HEK293T (cell line): ENCODE measurements at regions not wholly inside any gene's neighbourhood (a gene's known extent, or its start where the extent isn't known, plus 50 kb on each side); places are given as distances from the start of the nearest gene placed in this dataset.
A peak's percentile ranks its signal among the peaks of the same experiment; 100 is the strongest.

ENCODE experiments used
- CTCF ChIA-PET: fragments of 350-600 bp; formaldehyde crosslinking; extraction: SDS; loops from one replicate; lab custom pipeline; 2021; ENCODE audit warnings: antibody characterized with exemption, inconsistent platforms; lab: Yijun Ruan, JAX
- POLR2A ChIA-PET: fragments of 350-600 bp; formaldehyde crosslinking; extraction: SDS; loops from one replicate; lab custom pipeline; 2020; ENCODE audit warnings: antibody characterized with exemption, inconsistent platforms; lab: Yijun Ruan, JAX
- DNase-seq: peaks from one replicate; pipeline ENCODE4 v3.0.0; 2012; ENCODE audit warnings: mixed read lengths; ENCODE audit errors: extremely low spot score
- ARNT ChIP-seq: fragments of 450-650 bp; IDR thresholded peaks from 2 replicates; pipeline ENCODE4 v1.6.1; 2017; ENCODE audit warnings: mild to moderate bottlenecking
- BHLHE40 ChIP-seq: fragments of 450-650 bp; IDR thresholded peaks from 2 replicates; pipeline ENCODE4 v1.6.1; 2016; ENCODE audit warnings: mild to moderate bottlenecking, moderate library complexity, borderline replicate concordance
- CTBP1 ChIP-seq: fragments of 450-650 bp; IDR thresholded peaks from 2 replicates; pipeline ENCODE4 v1.6.1; 2016; ENCODE audit warnings: borderline replicate concordance
- ELF4 ChIP-seq: fragments of 450-650 bp; IDR thresholded peaks from 2 replicates; pipeline ENCODE4 v1.6.1; 2017; ENCODE audit warnings: antibody characterized with exemption
- FOXA1 ChIP-seq: fragments of 450-650 bp; IDR thresholded peaks from 2 replicates; pipeline ENCODE4 v1.6.1; 2016; ENCODE audit warnings: mild to moderate bottlenecking
- FOXK2 ChIP-seq: fragments of 450-650 bp; IDR thresholded peaks from 2 replicates; pipeline ENCODE4 v1.6.1; 2016; ENCODE audit warnings: mild to moderate bottlenecking
- FOXM1 ChIP-seq: fragments of 450-650 bp; IDR thresholded peaks from 2 replicates; pipeline ENCODE4 v1.6.1; 2017; ENCODE audit warnings: mild to moderate bottlenecking, borderline replicate concordance
- HDGF ChIP-seq: fragments of 450-650 bp; IDR thresholded peaks from 2 replicates; pipeline ENCODE4 v1.6.1; 2017; ENCODE audit warnings: antibody characterized with exemption, borderline replicate concordance
- L3MBTL2 ChIP-seq: fragments of 450-650 bp; conservative IDR thresholded peaks from 2 replicates; pipeline ENCODE4 v1.6.1; 2016; ENCODE audit warnings: mild to moderate bottlenecking
- LEF1 ChIP-seq: fragments of 450-650 bp; IDR thresholded peaks from 2 replicates; pipeline ENCODE4 v1.6.1; 2017; ENCODE audit warnings: mild to moderate bottlenecking, borderline replicate concordance
- NFRKB ChIP-seq: fragments of 450-650 bp; IDR thresholded peaks from 2 replicates; pipeline ENCODE4 v1.6.1; 2016; ENCODE audit warnings: mild to moderate bottlenecking, moderate library complexity
- SP1 ChIP-seq: fragments of 450-650 bp; IDR thresholded peaks from 2 replicates; pipeline ENCODE4 v1.6.1; 2017
- SUZ12 ChIP-seq: fragments of 450-650 bp; IDR thresholded peaks from 2 replicates; pipeline ENCODE4 v1.6.1; 2016; ENCODE audit warnings: mild to moderate bottlenecking
- TARDBP ChIP-seq: fragments of 450-650 bp; IDR thresholded peaks from 2 replicates; pipeline ENCODE4 v1.6.1; 2016
- ZNF384 ChIP-seq: fragments of 450-650 bp; IDR thresholded peaks from 2 replicates; pipeline ENCODE4 v1.6.1; 2016
- TF ChIP-seq, protein P1 (sequence below): fragments of 450-650 bp; IDR thresholded peaks from 2 replicates; pipeline ENCODE4 v1.6.1; 2016

DNA sequence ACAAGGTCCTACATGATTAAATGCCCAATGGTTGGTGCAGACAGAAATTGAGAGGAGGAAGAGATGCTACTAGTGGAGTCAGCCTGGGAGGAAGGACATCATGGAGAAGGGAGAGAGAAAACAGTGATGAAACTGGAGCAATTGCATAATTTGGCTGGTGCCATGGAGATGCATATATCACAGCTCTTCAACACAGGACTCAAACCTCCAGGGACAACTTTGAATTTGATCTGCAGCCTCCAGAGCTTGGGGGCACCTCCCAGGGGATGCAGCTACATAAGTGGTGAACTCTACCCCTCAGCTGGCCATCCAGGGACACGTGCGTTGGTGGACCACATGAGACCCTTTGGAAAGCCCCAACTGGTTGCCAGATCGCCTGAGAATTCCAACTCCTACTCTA lies 80.4 kb downstream of the CTAGE1 start:
- ChIA-PET CTCF (interaction anchor here (1.0 kb wide), 1 partner anchor 16 kb away, joined by 5 read pairs; no protein-coding TSS in a partner anchor), POLR2A (interaction anchor here (1.4 kb wide), 1 partner anchor 9 kb away, joined by 8 read pairs; no protein-coding TSS in a partner anchor)
- DNase-seq = no peak
- no peak for TF ChIP-seq CTBP1
- no peak for TF ChIP-seq FOXK2
- no peak for TF ChIP-seq L3MBTL2
- no peak for TF ChIP-seq LEF1

DNA sequence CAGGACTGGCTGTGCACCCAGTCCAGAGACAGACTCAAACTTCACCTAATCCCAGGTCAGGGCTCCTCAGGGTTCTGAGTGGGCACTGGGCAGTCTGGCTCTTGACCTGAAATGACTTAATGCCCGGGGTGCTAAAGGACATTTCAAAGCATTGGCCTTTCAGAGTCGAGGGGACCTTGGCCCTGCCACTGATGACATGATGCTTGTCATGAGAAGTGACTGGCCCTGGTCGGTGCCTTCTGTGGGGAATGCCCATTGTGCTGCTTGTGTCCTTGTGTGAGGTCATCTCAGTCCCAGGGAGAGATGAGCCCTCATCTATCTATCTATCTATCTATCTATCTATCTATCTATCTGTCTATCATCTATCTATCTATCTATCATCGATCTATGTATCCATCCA lies 81.3 kb downstream of the CTAGE1 start:
- CTCF ChIA-PET = interaction anchor here (0.9 to 1.0 kb wide), 2 partner anchors 15 to 80 kb away, joined by 3 to 5 read pairs; no protein-coding TSS in a partner anchor

DNA sequence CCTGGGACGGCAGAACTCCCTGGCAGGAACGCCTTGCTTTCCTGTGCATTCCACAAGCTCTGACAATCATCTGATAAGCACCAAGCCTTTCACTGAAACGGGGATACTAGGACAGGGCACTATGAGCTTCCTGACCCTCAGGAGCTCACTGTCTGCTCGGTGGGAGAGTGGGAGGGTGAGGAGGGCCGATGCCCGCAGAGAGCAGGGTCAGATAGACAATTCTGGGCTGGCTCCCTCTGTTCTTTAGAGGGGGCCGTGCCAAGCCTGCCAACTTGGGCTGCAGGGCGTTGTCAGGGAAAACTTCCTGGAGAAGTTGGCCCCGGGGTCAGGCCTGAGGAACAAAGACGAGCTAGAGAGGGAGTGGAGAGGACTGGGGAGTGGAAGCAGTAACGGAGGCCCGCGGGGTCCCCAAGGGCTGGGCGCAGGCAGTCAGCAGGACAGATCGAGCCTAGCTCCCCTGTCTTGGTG lies 82.0 kb downstream of the CTAGE1 start:
- CTCF ChIA-PET = interaction anchor here (0.9 kb wide), 1 partner anchor 81 kb away, joined by 3 read pairs; no protein-coding TSS in a partner anchor
- POLR2A ChIA-PET = interaction anchor here (1.0 kb wide), 1 partner anchor 12 kb away, joined by 6 read pairs; no protein-coding TSS in a partner anchor
- no peak for DNase-seq
- TF ChIP-seq NFRKB (no peak), LEF1 (no peak), ELF4 (no peak), TARDBP (no peak), ZNF384 (no peak)

More for the DNA sequence above, 81.3 kb downstream of the CTAGE1 start:
- POLR2A ChIA-PET = interaction anchor here (1.4 kb wide), 1 partner anchor 10 kb away, joined by 8 read pairs; no protein-coding TSS in a partner anchor
- TF ChIP-seq L3MBTL2 (no peak), CTBP1 (no peak), FOXK2 (no peak), SP1 (no peak), BHLHE40 (no peak), LEF1 (no peak), TARDBP (no peak), FOXA1 (no peak), FOXM1 (no peak), NFRKB (no peak)
- no peak for DNase-seq

DNA sequence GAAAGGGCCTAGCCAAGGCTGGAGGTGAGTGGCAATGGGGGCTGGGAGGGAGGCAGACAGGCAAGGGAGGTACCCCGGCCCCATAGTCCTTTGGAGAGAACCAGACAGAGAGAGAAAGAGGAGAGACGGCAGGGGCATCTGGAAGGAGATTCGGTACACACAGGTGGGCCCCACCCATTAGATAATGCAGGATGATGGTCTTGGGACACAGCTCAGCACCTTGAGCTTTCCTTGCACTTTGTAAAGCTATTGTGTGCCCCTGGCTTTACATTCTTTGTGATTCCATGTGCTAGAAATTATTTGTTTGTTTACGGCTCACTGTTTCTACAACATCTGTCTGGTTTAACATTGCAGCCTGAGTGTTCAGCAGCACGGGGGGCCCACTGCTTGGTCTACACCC lies 83.1 kb downstream of the CTAGE1 start:
- POLR2A ChIA-PET = no interaction called here
- CTCF ChIA-PET = interaction anchor here (1.1 to 1.9 kb wide), 3 partner anchors 9 to 167 kb away, joined by 3 to 5 read pairs (median 4); no protein-coding TSS in a partner anchor
- no peak for DNase-seq
- TF ChIP-seq SP1 = no peak
- no peak for TF ChIP-seq ZNF384
- no peak for TF ChIP-seq HDGF
- TF ChIP-seq ELF4 = no peak
- TF ChIP-seq, protein P1, sequence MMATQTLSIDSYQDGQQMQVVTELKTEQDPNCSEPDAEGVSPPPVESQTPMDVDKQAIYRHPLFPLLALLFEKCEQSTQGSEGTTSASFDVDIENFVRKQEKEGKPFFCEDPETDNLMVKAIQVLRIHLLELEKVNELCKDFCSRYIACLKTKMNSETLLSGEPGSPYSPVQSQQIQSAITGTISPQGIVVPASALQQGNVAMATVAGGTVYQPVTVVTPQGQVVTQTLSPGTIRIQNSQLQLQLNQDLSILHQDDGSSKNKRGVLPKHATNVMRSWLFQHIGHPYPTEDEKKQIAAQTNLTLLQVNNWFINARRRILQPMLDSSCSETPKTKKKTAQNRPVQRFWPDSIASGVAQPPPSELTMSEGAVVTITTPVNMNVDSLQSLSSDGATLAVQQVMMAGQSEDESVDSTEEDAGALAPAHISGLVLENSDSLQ = no peak
- no peak for TF ChIP-seq TARDBP
- no peak for TF ChIP-seq SUZ12
- TF ChIP-seq ARNT = no peak
- TF ChIP-seq L3MBTL2 = no peak
- no peak for TF ChIP-seq FOXM1
- no peak for TF ChIP-seq FOXK2
- TF ChIP-seq NFRKB = no peak
- TF ChIP-seq FOXA1 = no peak
- no peak for TF ChIP-seq LEF1
- TF ChIP-seq CTBP1 = no peak
- TF ChIP-seq BHLHE40 = no peak

DNA sequence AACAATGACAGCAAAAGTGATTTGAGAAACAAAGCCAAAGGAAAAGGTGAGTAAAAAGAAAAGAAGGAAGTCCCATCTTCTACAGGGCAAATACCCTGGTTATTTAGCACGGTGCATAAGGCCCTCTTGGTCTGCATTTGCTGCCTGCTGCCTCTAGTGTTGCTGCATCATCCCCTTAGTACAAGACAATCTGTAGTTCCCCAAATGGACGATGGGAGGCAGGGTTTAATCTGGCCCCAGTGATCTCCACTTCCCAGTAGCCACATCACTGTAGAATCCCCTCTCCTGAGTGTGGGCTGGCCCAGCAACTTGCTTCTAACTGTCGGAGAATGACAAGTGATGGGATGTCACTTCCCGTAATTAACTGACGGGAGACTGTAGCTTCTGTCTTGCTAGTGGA lies 85.1 kb downstream of the CTAGE1 start:
- CTCF ChIA-PET = interaction anchor here (1.9 kb wide), 1 partner anchor 14 kb away, joined by 5 read pairs; no protein-coding TSS in a partner anchor
- DNase-seq = peak; percentile 73
- POLR2A ChIA-PET = interaction anchor here (1.2 kb wide), 1 partner anchor 14 kb away, joined by 3 read pairs; no protein-coding TSS in a partner anchor
- TF ChIP-seq FOXM1 (no peak), SP1 (no peak), ZNF384 (no peak), TARDBP (no peak), ARNT (no peak), BHLHE40 (no peak), NFRKB (no peak), SUZ12 (no peak), HDGF (no peak), FOXA1 (no peak), CTBP1 (no peak), ELF4 (no peak)

DNA sequence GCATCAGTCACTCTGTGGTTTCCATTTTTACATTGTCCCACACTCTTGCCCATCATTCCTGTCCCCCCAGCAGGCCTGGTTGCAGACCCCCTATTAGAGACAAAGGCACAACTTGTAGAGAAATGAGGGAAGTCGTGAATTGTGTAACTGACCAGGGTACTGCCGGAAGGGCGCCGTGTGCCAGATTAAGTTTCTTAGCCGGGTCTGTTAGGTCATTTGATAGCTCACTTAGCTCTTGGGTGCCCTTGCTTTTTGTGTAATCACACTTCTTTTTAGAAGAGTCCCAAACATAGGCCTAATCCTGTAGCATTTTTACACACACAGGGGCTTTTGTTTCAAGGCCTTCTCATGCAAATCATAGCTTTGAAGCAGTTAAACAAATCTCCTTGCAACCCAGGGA lies 87.2 kb downstream of the CTAGE1 start:
- POLR2A ChIA-PET = interaction anchor here (1.0 to 1.4 kb wide), 2 partner anchors 18 to 136 kb away, joined by 3 to 6 read pairs; no protein-coding TSS in a partner anchor
- no peak for DNase-seq
- TF ChIP-seq BHLHE40 = no peak
- TF ChIP-seq ZNF384 = no peak
- no peak for TF ChIP-seq HDGF
- no peak for TF ChIP-seq ARNT
- TF ChIP-seq SP1 = no peak
- TF ChIP-seq LEF1 = no peak
- no peak for TF ChIP-seq CTBP1
- TF ChIP-seq SUZ12 = no peak
- CTCF ChIA-PET = interaction anchor here (0.6 kb wide), 2 partner anchors 80 to 229 kb away, joined by 4 read pairs; no protein-coding TSS in a partner anchor

DNA sequence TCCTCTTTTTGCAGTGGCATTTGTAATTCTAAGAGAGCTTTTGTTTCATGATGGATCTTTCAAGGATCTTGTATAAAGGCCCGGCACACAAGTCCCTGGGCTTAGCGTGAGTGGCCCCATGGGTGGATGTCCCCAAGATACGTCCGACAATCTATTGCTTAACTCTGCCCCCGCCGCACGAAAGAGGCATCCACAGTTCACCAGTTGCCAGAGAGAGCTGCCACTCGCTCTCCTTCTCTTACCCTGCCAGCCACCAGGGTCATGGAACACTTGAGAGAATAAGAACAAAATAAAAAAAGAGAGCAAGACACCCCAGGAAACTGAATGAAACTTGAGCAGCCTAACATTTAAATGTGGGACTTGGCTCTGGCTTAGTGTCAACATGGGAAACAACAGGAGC lies 92.3 kb downstream of the CTAGE1 start:
- TF ChIP-seq, protein P1 = no peak
- no peak for TF ChIP-seq LEF1
- TF ChIP-seq ELF4 = no peak
- no peak for TF ChIP-seq TARDBP
- TF ChIP-seq SP1 = no peak
- TF ChIP-seq L3MBTL2 = no peak
- no peak for TF ChIP-seq BHLHE40
- no peak for TF ChIP-seq CTBP1
- TF ChIP-seq HDGF = no peak
- TF ChIP-seq FOXK2 = no peak
- TF ChIP-seq ZNF384 = no peak
- TF ChIP-seq NFRKB = no peak
- no peak for TF ChIP-seq FOXA1
- no peak for TF ChIP-seq SUZ12
- TF ChIP-seq ARNT = no peak
- POLR2A ChIA-PET = no interaction called here
- DNase-seq = no peak
- CTCF ChIA-PET = interaction anchor here (1.7 kb wide), 1 partner anchor 9 kb away, joined by 4 read pairs; no protein-coding TSS in a partner anchor
